GM12875 (cell line): ENCODE measurements at regions not wholly inside any gene's neighbourhood (a gene's known extent, or its start where the extent isn't known, plus 50 kb on each side); places are given as distances from the start of the nearest gene placed in this dataset.

Experiments
- H3K4me3 ChIP-seq: one replicate; pipeline ENCODE4 v1.5.1; 2011; ENCODE audit warnings: low read depth, low read length, control low read depth
- CTCF ChIP-seq: IDR thresholded peaks from 2 replicates; pipeline ENCODE4 v1.5.1; 2011; ENCODE audit warnings: low read depth, mild to moderate bottlenecking, control low read depth, inconsistent platforms, low read length, moderate library complexity, borderline replicate concordance; ENCODE audit not compliant: insufficient read depth

- H3K4me3 ChIP-seq, result no peak overlapping the region
- no peak for TF ChIP-seq CTCF
These were observed 311.3 kb downstream of the GADD45G start for GRCh38 chr9:89916001-89916597.

- TF ChIP-seq CTCF, result no peak
- H3K4me3 ChIP-seq, result no peak overlapping the region
These were observed 313.0 kb downstream of the GADD45G start for GRCh38 chr9:89917861-89918260.

- peak; percentile 52; the same call in 1 of the 2 replicates for TF ChIP-seq CTCF
- H3K4me3 ChIP-seq, result no peak overlapping the region
These were observed 314.4 kb downstream of the GADD45G start for GRCh38 chr9:89919171-89919681.

- no peak overlapping the region for H3K4me3 ChIP-seq
- TF ChIP-seq CTCF, result no peak
These were observed 315.3 kb downstream of the GADD45G start for GRCh38 chr9:89920131-89920530.

- no peak overlapping the region for H3K4me3 ChIP-seq
- no peak for TF ChIP-seq CTCF
These were observed 316.1 kb downstream of the GADD45G start for GRCh38 chr9:89920951-89921350.

GRCh38 chr9:89922099-89922498 lies 317.3 kb downstream of the GADD45G start:
- no peak for TF ChIP-seq CTCF
- H3K4me3 ChIP-seq, result no peak overlapping the region

GRCh38 chr9:89923174-89923573 lies 318.4 kb downstream of the GADD45G start:
- H3K4me3 ChIP-seq, result no peak overlapping the region
- TF ChIP-seq CTCF, result no peak
